OCI-M1 (cell line): ENCODE measurements at regions not wholly inside any gene's neighbourhood (a gene's known extent, or its start where the extent isn't known, plus 50 kb on each side); places are given as distances from the start of the nearest gene placed in this dataset.

Source experiments
- DNase-seq: peaks from one replicate; lab custom pipeline; 2025; lab: John Stamatoyannopoulos, UW

DNA sequence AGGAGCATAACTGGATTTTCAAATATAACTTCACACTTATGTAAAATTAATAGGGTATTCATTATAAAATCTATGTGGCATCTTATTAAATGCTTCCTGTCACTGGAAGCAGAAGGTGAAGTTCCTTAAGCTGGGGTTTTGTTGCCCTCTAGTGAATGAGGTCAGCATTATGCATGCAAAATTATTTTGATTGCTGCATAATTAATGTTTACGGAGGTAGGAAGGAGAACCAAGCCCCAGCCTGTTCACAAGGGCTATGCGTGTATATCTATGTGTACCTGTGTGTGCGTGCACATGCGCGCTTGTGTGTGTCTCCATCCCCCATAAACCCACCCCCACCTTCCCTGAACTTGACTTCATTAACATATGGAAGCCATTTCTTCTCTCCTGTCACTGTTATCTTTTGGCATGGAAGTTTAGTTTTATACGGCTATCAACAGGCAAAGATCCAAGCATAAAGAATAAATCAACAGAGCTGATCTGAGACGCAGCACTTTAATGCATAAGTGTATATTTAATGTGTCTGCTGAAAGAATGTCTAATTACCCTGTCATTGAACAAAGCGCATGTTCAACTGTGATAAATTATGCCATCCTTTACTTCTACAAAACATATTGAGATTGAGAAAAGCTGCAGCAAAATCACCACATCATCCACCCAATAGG, 90.2 kb upstream of the CDH4 start:
- DNase-seq: no peak

DNA sequence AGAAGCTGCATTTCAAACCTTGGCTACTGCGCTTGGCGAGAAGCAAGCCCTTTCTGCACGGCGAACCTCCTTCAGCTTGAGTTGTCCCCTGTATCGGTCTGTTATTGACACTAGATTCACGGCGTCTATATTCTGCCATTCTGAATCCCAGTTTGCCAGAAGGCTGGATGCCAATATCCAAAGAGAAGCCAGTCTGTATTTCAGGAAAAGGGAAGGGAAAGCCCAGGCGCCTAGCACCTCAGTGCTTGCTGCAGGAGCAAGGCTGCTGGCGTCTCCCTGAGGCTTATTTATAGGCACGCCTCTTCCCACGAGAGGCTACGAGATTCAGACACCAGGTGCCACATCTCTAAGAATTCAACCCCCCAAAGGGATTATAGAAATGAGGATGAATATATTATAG, 89.6 kb upstream of the CDH4 start:
- no peak for DNase-seq

DNA sequence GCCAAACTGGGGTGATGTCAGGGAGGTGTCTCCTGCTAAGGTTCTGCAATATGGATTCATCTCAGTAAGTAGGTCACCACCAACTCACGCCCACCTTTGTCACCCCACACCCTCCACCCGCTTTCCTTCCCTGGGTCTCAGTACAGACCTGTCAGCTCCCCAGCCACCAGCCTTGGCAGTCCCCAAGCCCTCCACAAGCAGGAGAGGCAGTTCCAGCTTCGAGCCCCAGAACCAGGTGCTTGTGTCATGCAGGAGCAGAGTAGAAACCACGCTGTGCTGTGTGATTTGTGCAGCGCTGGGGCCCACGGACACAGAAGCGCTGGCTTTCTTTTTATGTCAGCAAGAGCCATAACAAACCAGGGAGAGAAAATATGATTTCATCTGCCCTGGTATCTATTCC, 89.0 kb upstream of the CDH4 start:
- DNase-seq: no peak

- no peak for DNase-seq
These were observed 85.7 kb upstream of the CDH4 start for GRCh38 chr20:61166324-61166723.

- DNase-seq: no peak
These were observed 83.5 kb upstream of the CDH4 start for GRCh38 chr20:61168605-61169004.

GRCh38 chr20:61169874-61170273, 82.2 kb upstream of the CDH4 start:
- DNase-seq: no peak

DNA sequence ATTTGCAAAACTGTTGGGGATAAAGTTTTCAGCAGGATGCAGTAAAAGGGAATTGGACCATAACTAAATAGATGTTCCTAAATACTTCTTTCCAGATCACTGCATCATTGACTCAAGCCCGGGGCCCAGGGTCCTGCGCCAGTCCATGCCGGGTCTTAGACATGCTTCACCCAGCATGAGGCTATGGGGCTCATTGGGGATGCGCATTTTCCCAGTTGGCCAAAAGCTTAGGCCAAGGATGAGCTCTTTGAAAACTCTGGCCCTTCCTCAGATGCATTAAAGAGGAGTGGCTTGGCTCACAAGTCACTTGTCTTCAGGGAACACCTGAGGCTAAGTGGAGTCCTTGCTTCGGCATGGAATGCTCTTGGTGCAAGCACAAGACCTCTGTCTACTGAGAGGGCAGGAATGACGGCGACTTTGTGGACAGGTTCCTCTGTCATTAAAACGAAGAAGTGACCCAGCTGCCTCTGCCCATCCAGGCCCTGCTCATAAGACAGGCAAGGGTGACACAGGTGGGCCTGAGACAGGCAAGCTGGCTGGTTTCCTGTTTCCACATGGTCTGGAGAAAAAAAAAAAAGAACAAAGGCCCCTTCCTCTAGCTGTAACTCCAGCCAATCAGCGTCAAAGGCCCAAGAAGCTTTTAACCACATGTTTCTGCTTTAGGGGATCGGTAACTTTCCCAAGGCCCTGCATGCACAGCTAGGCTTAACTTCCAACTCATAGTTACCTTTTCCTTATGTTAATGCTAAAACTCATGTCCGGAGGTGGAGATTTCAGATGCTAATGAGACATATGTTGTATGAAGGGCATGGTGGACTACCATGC, 81.4 kb upstream of the CDH4 start:
- DNase-seq: no peak

DNA sequence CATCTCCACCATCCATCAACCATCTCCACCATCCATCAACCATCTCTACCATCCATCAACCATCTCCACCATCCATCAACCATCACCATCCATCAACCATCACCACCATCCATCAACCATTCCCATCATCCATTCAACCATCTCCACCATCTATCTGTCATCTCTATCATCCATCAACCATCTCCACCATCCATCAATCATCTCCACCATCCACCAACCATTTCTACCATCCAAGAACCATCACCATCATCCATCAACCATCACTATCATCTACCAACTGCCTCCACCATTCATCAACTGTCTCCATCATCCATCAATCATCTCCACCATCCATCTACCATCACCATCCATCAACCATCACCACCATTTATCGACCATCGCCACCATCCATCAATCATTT, 78.8 kb upstream of the CDH4 start:
- no peak for DNase-seq

DNA sequence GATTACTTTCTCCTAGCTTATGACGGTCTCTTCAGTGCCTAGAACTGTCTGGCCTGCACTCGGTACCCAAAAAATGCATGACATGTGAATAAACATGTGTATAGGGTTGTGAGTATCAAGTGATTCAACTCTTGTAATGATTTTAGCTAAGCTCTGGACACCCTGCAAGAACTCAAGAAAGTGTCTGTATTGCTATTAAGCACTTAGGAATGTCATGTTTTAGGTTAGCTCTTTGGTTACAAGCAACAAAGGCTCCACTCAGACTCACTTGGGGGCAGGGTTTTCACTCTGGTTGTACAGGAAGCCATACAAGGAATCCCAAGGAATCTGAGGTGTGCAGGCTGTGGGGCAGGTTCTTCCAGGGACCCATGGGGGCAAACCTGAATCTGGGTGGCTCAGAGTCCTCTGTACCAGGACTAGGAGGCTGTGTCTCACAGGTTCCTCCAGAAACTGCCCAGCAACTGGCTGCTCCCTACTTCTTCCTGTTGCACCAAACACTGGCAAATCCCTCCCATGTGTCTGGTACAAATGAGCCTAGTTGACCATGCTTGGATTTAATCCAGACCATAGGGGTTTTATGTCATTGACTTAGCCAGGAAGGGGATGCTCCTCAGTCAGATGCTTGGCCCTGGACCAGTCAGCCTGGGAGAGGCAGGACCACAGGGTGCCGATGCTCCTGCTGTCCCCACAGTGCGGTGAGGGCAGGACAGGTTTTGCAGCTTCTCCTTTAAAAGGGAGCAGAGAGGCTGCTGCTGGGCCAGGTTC, 77.9 kb upstream of the CDH4 start:
- DNase-seq: no peak

DNA sequence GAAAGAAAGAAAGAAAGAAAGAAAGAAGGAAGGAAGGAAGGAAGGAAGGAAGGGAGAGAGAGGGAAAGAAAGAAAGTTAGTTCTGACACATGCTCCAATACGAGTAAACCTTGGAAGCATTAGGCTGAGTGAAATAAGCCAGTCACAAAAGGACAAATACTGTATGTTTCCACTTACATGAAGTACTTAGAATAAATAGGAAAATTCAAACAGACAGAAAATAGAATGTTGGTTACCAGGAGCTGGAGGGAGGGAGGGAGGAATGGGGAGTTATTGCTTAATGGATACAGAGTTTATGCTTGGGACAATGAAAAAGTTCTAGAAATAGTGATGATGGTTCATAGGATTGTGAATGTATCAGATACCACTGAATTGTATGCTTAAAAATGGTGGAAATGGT, 75.2 kb upstream of the CDH4 start:
- no peak for DNase-seq

DNA sequence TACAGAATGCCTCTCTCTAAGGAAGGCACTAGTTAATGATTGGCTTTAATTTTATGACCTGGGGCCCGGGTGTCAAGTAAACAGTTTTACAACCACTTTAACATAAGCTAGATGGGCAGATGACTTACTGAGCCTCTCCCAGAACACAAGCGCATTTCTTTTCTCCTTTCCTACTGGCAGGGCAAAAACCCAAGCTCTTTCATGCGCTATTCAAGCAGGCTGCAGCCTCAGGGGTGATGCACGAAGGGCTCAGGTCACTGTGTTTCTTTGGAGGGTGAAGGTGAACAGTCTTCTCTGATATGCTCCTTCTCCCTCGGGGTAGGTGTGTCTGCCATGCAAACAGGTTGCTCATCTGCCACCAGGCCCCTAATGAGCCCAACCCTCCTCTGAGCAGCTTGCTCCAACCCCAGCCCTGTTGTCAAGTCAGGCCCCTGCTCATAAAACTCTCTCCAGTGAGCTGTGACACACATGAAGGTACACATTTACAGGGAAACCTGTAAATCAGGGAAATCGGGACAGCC, 73.5 kb upstream of the CDH4 start:
- DNase-seq: no peak

- no peak for DNase-seq
These were observed 67.9 kb upstream of the CDH4 start for GRCh38 chr20:61184194-61184593.

- DNase-seq: no peak
These were observed 66.9 kb upstream of the CDH4 start for GRCh38 chr20:61185181-61185580.

DNA sequence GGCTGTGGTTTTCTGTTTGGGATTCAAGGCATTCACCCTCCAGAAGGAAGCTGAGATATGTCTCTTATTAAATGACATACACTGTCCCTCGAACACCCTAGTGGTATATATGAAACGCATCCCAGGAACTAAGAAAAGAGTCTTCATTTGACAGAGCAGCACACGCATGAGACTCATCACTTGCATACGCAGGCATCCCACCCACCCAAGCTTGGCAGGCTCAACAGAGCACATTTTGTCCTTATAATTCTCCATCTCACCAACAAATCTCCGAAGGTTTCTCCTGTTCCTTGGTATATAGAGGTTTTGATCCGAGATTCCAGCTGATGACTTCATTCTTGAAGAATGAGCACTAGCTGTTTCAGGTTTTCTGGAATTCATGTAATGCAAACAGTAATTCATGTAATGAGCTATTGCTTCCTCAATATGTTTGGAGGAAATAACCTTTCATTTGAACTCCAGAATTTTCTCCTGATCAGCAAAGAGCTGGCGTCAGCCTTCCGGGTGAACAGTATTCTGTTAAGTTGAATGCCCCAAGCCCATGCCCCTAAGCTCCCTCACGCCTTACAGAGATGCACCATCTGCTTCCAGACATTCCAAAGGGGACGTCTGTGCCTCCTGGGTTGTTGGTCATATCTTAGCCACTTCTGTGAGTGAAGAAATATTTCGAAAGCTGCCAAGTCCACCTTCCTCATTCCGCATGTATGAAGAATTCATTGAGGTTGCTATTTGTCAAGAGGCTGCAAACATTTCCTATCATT, 66.0 kb upstream of the CDH4 start:
- no peak for DNase-seq

- no peak for DNase-seq
These were observed 65.1 kb upstream of the CDH4 start for GRCh38 chr20:61186771-61187472.

GRCh38 chr20:61189534-61189933, 62.5 kb upstream of the CDH4 start:
- no peak for DNase-seq

- no peak for DNase-seq
These were observed 61.0 kb upstream of the CDH4 start for GRCh38 chr20:61191096-61191495.

DNA sequence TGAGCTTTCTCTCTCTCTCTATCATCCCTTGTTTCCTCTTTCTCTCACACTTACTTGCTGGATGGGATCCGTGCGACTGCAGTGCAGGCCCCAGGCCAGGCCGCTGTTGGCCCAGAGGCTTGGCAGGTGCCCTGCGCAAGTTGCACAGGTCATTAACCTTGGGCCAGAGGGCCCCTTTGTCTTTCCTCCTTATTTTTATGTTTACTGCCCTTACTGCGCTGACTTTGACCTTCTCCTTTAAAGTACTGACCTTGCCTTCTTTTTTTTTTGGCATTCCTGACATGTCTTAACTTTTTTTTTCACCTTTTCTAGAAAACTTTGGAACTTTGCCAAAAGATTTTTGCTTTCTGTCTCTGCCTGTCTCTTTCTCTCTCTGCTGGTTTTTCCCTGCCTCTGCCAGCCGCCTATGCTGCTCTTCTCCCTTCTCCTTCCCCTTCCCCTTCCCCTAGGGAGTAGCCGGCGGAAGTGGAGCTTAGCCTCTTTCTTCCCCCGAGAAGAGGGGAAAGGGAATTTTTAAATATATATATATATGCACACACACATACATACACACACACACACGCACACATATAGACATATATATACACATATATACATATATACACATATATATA, 59.6 kb upstream of the CDH4 start:
- no peak for DNase-seq

DNA sequence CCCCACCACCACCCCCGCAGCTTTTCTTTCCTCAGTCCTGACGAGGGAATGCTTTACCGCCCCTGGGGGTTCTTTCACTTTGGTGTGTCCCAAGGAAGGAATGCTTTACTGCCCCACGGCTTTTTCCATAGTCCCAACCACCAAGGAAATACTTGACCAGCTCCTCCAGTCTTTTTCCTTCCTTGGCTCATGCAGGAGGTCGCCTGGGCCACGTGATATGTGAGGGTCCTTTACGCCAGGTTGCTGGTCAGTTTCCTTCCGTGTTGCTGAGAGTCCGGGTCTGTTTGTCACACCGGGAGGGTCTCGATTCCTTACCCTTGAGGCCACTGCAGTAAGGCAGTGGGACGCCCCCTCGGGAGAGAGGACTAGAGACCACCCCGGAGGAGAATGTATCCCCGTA, 58.9 kb upstream of the CDH4 start:
- DNase-seq: no peak
